ENCODE measurements at regions not wholly inside any gene's neighbourhood (a gene's known extent, or its start where the extent isn't known, plus 50 kb on each side); places are given as distances from the start of the nearest gene placed in this dataset.

GRCh38 chr7:17535776-17536175 lies 237.3 kb downstream of the AHR start:
- intact Hi-C loops (cut with DNase I), result loop anchor here in 1 of 2 donors (10.0 kb wide), 1 partner anchor 231 kb away; no protein-coding TSS in a partner anchor
- Histone ChIP-seq H3K9me3 (no peaks in the 10 kb centered on the region), H3K36me3 (no peaks in the 10 kb centered on the region), H3K27me3 (no peaks in the 10 kb centered on the region), H3K4me1 (peaks cover 0 to 7% (median 0%) of the 10 kb centered on the region in 4 donors), H3K27ac (no peak overlapping the region), H3K4me3 (no peak overlapping the region)
- ATAC-seq, result no peak
- 43% methylated on average over 1 of the region's 1 CpG for WGBS (ENCODE audit: insufficient coverage, low coverage, low lambda C conversion rate, missing lambda C conversion rate)
- DNase-seq, result no peak
- TF ChIP-seq CTCF (IDR thresholded peaks at IDR 0.05), result no peak
- no peak for TF ChIP-seq POLR2A (IDR thresholded peaks at IDR 0.05)

- no peaks in the 10 kb centered on the region for H3K36me3 ChIP-seq
- H3K9me3 ChIP-seq, result no peaks in the 10 kb centered on the region
- ATAC-seq, result no peak
- 91% methylated on average over 2 of the region's 2 CpGs for WGBS (ENCODE audit: insufficient coverage, low coverage, low lambda C conversion rate, missing lambda C conversion rate)
- H3K4me3 ChIP-seq, result no peak overlapping the region
- no peak for TF ChIP-seq CTCF (IDR thresholded peaks at IDR 0.05)
- no peak for TF ChIP-seq POLR2A (IDR thresholded peaks at IDR 0.05)
- DNase-seq, result no peak
- intact Hi-C loops (cut with DNase I), result no loop called here
- H3K4me1 ChIP-seq, result peaks cover 0 to 35% (median 6%) of the 10 kb centered on the region in 4 donors
- H3K27ac ChIP-seq, result no peak overlapping the region
- H3K27me3 ChIP-seq, result no peaks in the 10 kb centered on the region
Observed at GRCh38 chr7:17544401-17544800, 245.9 kb downstream of the AHR start.

- no peaks in the 10 kb centered on the region for H3K9me3 ChIP-seq
- DNase-seq (no peak), ATAC-seq (peak in 1 of 4 donors; percentile 72)
- peak overlapping the region in 1 of 3 donors; percentile 5 for H3K27ac ChIP-seq
- H3K27me3 ChIP-seq, result no peaks in the 10 kb centered on the region
- intact Hi-C loops (cut with DNase I), result no loop called here
- H3K36me3 ChIP-seq, result no peaks in the 10 kb centered on the region
- TF ChIP-seq CTCF (IDR thresholded peaks at IDR 0.05), result no peak
- no peak for TF ChIP-seq POLR2A (IDR thresholded peaks at IDR 0.05)
- H3K4me1 ChIP-seq, result peaks cover 0 to 35% (median 6%) of the 10 kb centered on the region in 4 donors
- H3K4me3 ChIP-seq, result no peak overlapping the region
Observed at GRCh38 chr7:17545348-17545747, 246.9 kb downstream of the AHR start.

- H3K27me3 ChIP-seq, result no peaks in the 10 kb centered on the region
- peaks cover 0 to 34% (median 6%) of the 10 kb centered on the region in 4 donors for H3K4me1 ChIP-seq
- TF ChIP-seq CTCF (IDR thresholded peaks at IDR 0.05), result no peak
- no peak for TF ChIP-seq POLR2A (IDR thresholded peaks at IDR 0.05)
- ATAC-seq (peak; percentile 9 to 47 (median 31)), DNase-seq (no peak)
- no peak overlapping the region for H3K4me3 ChIP-seq
- intact Hi-C loops (cut with DNase I), result no loop called here
- no peaks in the 10 kb centered on the region for H3K36me3 ChIP-seq
- H3K27ac ChIP-seq, result peak overlapping the region in 2 of 3 donors; percentile 5 to 28
- 39% methylated on average over 3 of the region's 3 CpGs for WGBS (ENCODE audit: insufficient coverage, low coverage, low lambda C conversion rate, missing lambda C conversion rate)
- H3K9me3 ChIP-seq, result no peaks in the 10 kb centered on the region
Observed at GRCh38 chr7:17546189-17546588, 247.7 kb downstream of the AHR start.

GRCh38 chr7:17546592-17546991 lies 248.1 kb downstream of the AHR start:
- Histone ChIP-seq H3K27me3 (no peaks in the 10 kb centered on the region), H3K4me1 (peaks cover 0 to 30% (median 6%) of the 10 kb centered on the region in 4 donors), H3K4me3 (no peak overlapping the region), H3K9me3 (no peaks in the 10 kb centered on the region), H3K27ac (no peak overlapping the region), H3K36me3 (no peaks in the 10 kb centered on the region)
- ATAC-seq (peak in 3 of 4 donors; percentile 29 to 80 (median 32)), DNase-seq (no peak)
- intact Hi-C loops (cut with DNase I), result no loop called here
- 64% methylated on average over 1 of the region's 1 CpG for WGBS (ENCODE audit: insufficient coverage, low coverage, low lambda C conversion rate, missing lambda C conversion rate)
- TF ChIP-seq POLR2A (IDR thresholded peaks at IDR 0.05), result no peak
- TF ChIP-seq CTCF (IDR thresholded peaks at IDR 0.05), result no peak

All from right lobe of liver (tissue), 6 donors.